Chondrocyte (in vitro differentiated cells): ENCODE measurements at regions not wholly inside any gene's neighbourhood (a gene's known extent, or its start where the extent isn't known, plus 50 kb on each side); places are given as distances from the start of the nearest gene placed in this dataset.

Experiments
- DNase-seq: peaks from one replicate; pipeline ENCODE4 v3.0.0; 2021; ENCODE audit warnings: mixed read lengths, low spot score
- H3K27ac Mint-ChIP-seq: one replicate; pipeline ENCODE4 v1.8.0; 2021; ENCODE audit warnings: mild to moderate bottlenecking, moderate library complexity, mixed read lengths; ENCODE audit not compliant: unreplicated experiment
- H3K27me3 Mint-ChIP-seq: 2 replicates; pipeline ENCODE4 v1.8.0; 2021; ENCODE audit warnings: low read depth, mixed read lengths
- H3K36me3 Mint-ChIP-seq: 2 replicates; pipeline ENCODE4 v1.8.0; 2021; ENCODE audit warnings: low read depth, mixed read lengths
- H3K4me1 Mint-ChIP-seq: 2 replicates; pipeline ENCODE4 v1.8.0; 2021; ENCODE audit warnings: low read depth, mild to moderate bottlenecking, mixed read lengths
- H3K4me3 Mint-ChIP-seq: one replicate; pipeline ENCODE4 v1.8.0; 2021; ENCODE audit warnings: mild to moderate bottlenecking, moderate library complexity, mixed read lengths; ENCODE audit not compliant: unreplicated experiment
- H3K9me3 Mint-ChIP-seq: 2 replicates; pipeline ENCODE4 v1.8.0; 2021; ENCODE audit warnings: low read depth, mixed read lengths
- CTCF ChIP-seq: fragments of 200-600 bp; sonication (generic); IDR thresholded peaks from 2 replicates; pipeline ENCODE4 v1.5.0; 2021; ENCODE audit warnings: antibody characterized with exemption, mild to moderate bottlenecking, moderate library complexity

- Mint-ChIP-seq H3K4me3 (no peak overlapping the region), H3K27ac (no peak overlapping the region), H3K36me3 (peaks cover 6% of the 10 kb centered on the region), H3K27me3 (no peaks in the 10 kb centered on the region), H3K4me1 (peaks cover 23% of the 10 kb centered on the region), H3K9me3 (peaks cover 7% of the 10 kb centered on the region)
- no peak for DNase-seq
- no peak for TF ChIP-seq CTCF
Measured at GRCh38 chr1:170789063-170789462, 125.1 kb downstream of the PRRX1 start.

GRCh38 chr1:170790175-170790574 is 126.2 kb downstream of the PRRX1 start:
- Mint-ChIP-seq H3K4me1 (peaks cover 23% of the 10 kb centered on the region), H3K27ac (peak overlapping the region; percentile 59), H3K27me3 (no peaks in the 10 kb centered on the region), H3K4me3 (peak overlapping the region; percentile 35), H3K9me3 (peaks cover 6% of the 10 kb centered on the region), H3K36me3 (peaks cover 6% of the 10 kb centered on the region)
- DNase-seq = no peak
- peak; percentile 65 for TF ChIP-seq CTCF

GRCh38 chr1:170790651-170791071 is 126.7 kb downstream of the PRRX1 start:
- Mint-ChIP-seq H3K4me3 (no peak overlapping the region), H3K27ac (peak overlapping the region; percentile 59), H3K4me1 (peaks cover 23% of the 10 kb centered on the region), H3K27me3 (no peaks in the 10 kb centered on the region), H3K36me3 (peaks cover 6% of the 10 kb centered on the region), H3K9me3 (peaks cover 6% of the 10 kb centered on the region)
- TF ChIP-seq CTCF = no peak
- no peak for DNase-seq

- H3K4me1 Mint-ChIP-seq = peaks cover 23% of the 10 kb centered on the region
- peaks cover 2% of the 10 kb centered on the region for H3K36me3 Mint-ChIP-seq
- no peaks in the 10 kb centered on the region for H3K27me3 Mint-ChIP-seq
- no peak overlapping the region for H3K27ac Mint-ChIP-seq
- peaks cover under 1% of the 10 kb centered on the region for H3K9me3 Mint-ChIP-seq
- no peak for DNase-seq
- no peak overlapping the region for H3K4me3 Mint-ChIP-seq
- no peak for TF ChIP-seq CTCF
Measured at GRCh38 chr1:170791941-170792340, 128.0 kb downstream of the PRRX1 start.

- DNase-seq = no peak
- no peaks in the 10 kb centered on the region for H3K9me3 Mint-ChIP-seq
- peaks cover 32% of the 10 kb centered on the region for H3K4me1 Mint-ChIP-seq
- no peak overlapping the region for H3K27ac Mint-ChIP-seq
- no peak overlapping the region for H3K4me3 Mint-ChIP-seq
- H3K36me3 Mint-ChIP-seq = no peaks in the 10 kb centered on the region
- TF ChIP-seq CTCF = no peak
- H3K27me3 Mint-ChIP-seq = no peaks in the 10 kb centered on the region
Measured at GRCh38 chr1:170800265-170800664, 135.1 kb upstream of the MROH9 start.
